ENCODE measurements at regions not wholly inside any gene's neighbourhood (a gene's known extent, or its start where the extent isn't known, plus 50 kb on each side); places are given as distances from the start of the nearest gene placed in this dataset.

DNA sequence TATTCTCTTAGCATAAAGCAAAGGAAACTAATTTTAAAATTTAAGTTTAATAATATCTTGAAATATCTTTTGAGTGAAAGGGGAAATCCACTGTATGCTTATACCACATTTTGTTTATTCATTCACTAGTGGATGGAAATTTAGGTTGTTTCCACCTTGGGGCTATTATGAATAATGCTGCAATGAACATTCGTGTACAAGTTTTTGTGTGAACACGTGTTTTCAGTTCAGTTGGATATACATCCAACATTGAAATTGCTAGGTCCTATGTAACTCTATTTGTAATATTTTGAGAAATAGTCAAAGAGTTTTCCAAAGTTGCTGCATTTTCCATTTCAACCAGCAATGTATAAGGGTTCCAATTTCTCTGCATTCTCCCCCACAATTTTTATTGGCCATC is 83.7 kb upstream of the ETV6 start:
- TF ChIP-seq, protein P1, sequence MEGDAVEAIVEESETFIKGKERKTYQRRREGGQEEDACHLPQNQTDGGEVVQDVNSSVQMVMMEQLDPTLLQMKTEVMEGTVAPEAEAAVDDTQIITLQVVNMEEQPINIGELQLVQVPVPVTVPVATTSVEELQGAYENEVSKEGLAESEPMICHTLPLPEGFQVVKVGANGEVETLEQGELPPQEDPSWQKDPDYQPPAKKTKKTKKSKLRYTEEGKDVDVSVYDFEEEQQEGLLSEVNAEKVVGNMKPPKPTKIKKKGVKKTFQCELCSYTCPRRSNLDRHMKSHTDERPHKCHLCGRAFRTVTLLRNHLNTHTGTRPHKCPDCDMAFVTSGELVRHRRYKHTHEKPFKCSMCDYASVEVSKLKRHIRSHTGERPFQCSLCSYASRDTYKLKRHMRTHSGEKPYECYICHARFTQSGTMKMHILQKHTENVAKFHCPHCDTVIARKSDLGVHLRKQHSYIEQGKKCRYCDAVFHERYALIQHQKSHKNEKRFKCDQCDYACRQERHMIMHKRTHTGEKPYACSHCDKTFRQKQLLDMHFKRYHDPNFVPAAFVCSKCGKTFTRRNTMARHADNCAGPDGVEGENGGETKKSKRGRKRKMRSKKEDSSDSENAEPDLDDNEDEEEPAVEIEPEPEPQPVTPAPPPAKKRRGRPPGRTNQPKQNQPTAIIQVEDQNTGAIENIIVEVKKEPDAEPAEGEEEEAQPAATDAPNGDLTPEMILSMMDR (IDR thresholded peaks at IDR 0.05), result no peak
- no peak for TF ChIP-seq POLR2AphosphoS5 (IDR thresholded peaks at IDR 0.05; ENCODE audit: insufficient read depth in 1 of 2, low read depth in 1 of 2)
- TF ChIP-seq POLR2A (IDR thresholded peaks at IDR 0.05), result no peak
- no peak for DNase-seq (ENCODE audit: extremely low spot score in 2 of 2)
- Histone ChIP-seq H3K4me3 (no peak overlapping the region), H3K27me3 (no peaks in the 10 kb centered on the region), H3K4me1 (no peaks in the 10 kb centered on the region), H3K27ac (no peak overlapping the region), H3K36me3 (no peaks in the 10 kb centered on the region), H3K9me3 (no peaks in the 10 kb centered on the region)
- intact Hi-C loops (cut with DNase I), result no loop called here

DNA sequence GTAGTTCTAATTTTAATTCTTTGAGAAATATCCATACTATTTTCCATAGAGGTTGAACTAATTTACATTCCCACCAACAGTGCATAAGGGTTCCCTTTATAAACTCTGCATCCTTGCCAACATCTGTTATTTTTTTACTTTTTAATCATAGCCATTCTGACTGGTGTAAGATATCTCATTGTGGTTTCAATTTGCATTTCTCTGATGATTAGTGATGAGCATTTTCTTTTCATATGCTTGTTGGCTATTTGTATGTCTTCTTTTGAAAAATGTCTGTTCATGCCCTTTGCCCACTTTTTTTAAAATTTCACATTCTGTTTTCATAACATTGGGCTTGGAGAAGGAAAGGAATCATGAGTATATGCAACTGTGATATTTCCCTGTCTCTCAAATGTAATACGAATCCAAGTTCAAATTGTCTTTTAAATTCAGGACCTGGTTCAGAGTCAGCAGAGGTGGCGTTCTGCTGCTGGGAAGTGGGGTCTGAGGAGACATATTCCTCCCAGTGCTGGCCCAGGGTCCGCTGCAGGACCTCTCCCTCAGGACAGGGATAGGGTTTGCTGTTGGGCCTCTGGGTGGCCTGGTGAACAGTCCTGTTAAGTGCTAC is 81.2 kb upstream of the ETV6 start:
- no peaks in the 10 kb centered on the region for H3K27me3 ChIP-seq
- H3K9me3 ChIP-seq, result no peaks in the 10 kb centered on the region
- no peak for TF ChIP-seq POLR2A (IDR thresholded peaks at IDR 0.05)
- TF ChIP-seq POLR2AphosphoS5 (IDR thresholded peaks at IDR 0.05; ENCODE audit: insufficient read depth in 1 of 2, low read depth in 1 of 2), result no peak
- TF ChIP-seq, protein P1 (IDR thresholded peaks at IDR 0.05), result no peak
- H3K4me1 ChIP-seq, result no peaks in the 10 kb centered on the region
- no peak overlapping the region for H3K27ac ChIP-seq
- no peak overlapping the region for H3K4me3 ChIP-seq
- intact Hi-C loops (cut with DNase I), result no loop called here
- H3K36me3 ChIP-seq, result no peaks in the 10 kb centered on the region
- DNase-seq (ENCODE audit: extremely low spot score in 2 of 2), result no peak

DNA sequence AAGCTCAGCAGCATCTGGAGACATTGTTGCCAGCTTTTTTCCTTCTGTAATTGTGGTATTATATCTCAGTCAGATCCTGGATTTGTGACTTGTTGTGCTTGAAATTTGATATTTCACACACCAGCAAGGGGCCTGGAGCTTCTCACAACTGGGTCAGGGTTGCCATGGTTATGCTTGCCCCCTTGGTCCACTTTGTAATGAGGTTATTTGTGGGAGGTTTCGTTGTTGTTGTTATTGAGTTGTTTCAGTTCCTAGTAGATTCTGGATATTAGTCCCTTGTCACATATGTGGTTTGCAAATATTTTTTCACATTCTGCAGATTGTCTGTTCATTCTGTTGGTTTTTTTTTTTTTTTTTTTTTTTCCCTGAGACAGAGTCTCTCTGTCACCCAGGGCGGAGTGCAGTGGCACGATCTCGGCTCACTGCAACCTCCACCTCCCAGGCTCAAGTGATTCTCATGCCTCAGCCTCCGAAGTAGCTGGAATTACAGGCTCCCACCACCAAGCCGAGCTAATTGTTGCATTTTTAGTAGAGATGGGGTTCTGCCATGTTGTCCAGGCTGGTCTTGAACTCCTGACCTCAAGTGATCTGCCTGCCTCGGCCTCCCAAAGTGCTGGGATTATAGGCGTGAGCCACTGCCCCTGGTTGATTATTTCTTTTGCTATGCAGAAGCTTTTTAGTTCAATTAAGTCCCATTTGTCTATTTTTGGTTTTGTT is 80.6 kb upstream of the ETV6 start:
- H3K4me3 ChIP-seq, result no peak overlapping the region
- DNase-seq (ENCODE audit: extremely low spot score in 2 of 2), result no peak
- H3K4me1 ChIP-seq, result no peaks in the 10 kb centered on the region
- TF ChIP-seq POLR2A (IDR thresholded peaks at IDR 0.05) (no peak), POLR2AphosphoS5 (IDR thresholded peaks at IDR 0.05; ENCODE audit: insufficient read depth in 1 of 2, low read depth in 1 of 2) (no peak)
- TF ChIP-seq, protein P1 (IDR thresholded peaks at IDR 0.05), result no peak
- H3K36me3 ChIP-seq, result no peaks in the 10 kb centered on the region
- intact Hi-C loops (cut with DNase I), result no loop called here
- no peaks in the 10 kb centered on the region for H3K27me3 ChIP-seq
- H3K9me3 ChIP-seq, result no peaks in the 10 kb centered on the region
- no peak overlapping the region for H3K27ac ChIP-seq

DNA sequence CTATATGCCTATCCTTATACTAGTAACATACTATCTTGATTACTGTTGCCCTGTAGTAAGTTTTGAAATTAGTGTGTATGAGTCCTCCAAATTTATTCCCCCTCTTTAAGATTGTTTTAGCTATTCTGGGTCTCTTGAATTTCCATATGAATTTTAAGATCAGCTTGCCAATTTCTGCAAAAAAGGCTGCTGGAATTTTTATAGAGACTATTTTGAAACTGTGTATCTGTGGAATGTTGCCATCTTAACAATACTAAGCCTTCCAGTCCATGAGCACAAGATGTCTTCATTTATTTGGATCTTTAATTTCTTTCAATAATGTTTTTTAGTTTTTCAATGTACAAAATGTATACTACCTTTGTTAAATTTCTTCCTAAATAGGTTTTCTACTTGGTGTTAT is 79.8 kb upstream of the ETV6 start:
- intact Hi-C loops (cut with DNase I), result no loop called here
- no peaks in the 10 kb centered on the region for H3K4me1 ChIP-seq

More for the DNA sequence above, 79.8 kb upstream of the ETV6 start:
- Histone ChIP-seq H3K27me3 (no peaks in the 10 kb centered on the region), H3K4me3 (no peak overlapping the region), H3K9me3 (no peaks in the 10 kb centered on the region), H3K27ac (no peak overlapping the region), H3K36me3 (no peaks in the 10 kb centered on the region)
- no peak for DNase-seq (ENCODE audit: extremely low spot score in 2 of 2)
- TF ChIP-seq, protein P1 (IDR thresholded peaks at IDR 0.05), result no peak
- TF ChIP-seq POLR2AphosphoS5 (IDR thresholded peaks at IDR 0.05; ENCODE audit: insufficient read depth in 1 of 2, low read depth in 1 of 2) (no peak), POLR2A (IDR thresholded peaks at IDR 0.05) (no peak)

All from vagina (tissue), 2 donors.